ENCODE measurements at regions not wholly inside any gene's neighbourhood (a gene's known extent, or its start where the extent isn't known, plus 50 kb on each side); places are given as distances from the start of the nearest gene placed in this dataset.

DNA sequence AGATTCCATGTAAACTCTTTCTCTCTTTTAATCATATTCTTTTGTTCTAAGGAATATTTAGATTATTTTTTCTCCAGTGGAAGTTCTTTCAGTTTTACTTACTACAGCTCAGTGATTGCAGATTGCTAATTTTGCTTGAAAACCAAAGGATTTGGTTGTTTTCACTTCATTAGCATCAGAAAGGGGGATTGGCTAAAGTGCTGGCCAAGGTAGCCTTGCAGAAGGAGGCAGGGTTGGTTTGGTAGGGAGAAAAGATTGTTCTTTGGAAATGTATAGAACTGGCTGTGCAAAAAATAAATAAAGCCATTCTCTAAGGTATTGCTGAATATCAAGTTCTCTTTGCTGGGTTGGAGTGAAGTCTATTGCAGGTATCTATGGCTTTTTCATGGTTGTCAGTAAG, 92.6 kb downstream of the FAT3 start:
- TF ChIP-seq EZH2 (IDR thresholded peaks at IDR 0.05; ENCODE audit: insufficient read depth, poor library complexity, severe bottlenecking): no peak
- TF ChIP-seq EZH2phosphoT487 (IDR thresholded peaks at IDR 0.05; ENCODE audit: insufficient read depth, low read depth): no peak

Data from GM23248 (cell line).